ENCODE measurements at regions not wholly inside any gene's neighbourhood (a gene's known extent, or its start where the extent isn't known, plus 50 kb on each side); places are given as distances from the start of the nearest gene placed in this dataset.

DNA sequence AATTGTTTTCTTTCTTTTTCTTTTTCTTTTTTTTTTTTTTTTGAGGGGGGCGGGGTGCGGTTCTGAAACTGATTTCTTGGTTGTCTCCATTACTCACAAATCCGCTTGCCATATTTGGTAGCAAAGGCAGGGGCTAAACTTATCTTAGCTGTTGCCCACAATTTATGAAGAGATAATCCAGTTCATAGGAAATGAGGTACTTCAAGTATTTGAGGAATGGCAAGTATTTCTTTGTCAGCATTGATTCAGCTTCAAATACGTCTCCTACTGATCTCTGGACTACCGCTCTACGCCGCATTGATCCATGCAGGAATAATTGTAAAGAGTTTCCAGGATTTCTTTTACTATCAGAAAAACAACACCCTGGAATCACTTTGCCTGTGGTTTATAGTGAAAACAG is 289.2 kb upstream of the DPYD start:
- DNase-seq (ENCODE audit: low read depth in 2 of 2) = peak in 1 of 2 donors; percentile 92

DNA sequence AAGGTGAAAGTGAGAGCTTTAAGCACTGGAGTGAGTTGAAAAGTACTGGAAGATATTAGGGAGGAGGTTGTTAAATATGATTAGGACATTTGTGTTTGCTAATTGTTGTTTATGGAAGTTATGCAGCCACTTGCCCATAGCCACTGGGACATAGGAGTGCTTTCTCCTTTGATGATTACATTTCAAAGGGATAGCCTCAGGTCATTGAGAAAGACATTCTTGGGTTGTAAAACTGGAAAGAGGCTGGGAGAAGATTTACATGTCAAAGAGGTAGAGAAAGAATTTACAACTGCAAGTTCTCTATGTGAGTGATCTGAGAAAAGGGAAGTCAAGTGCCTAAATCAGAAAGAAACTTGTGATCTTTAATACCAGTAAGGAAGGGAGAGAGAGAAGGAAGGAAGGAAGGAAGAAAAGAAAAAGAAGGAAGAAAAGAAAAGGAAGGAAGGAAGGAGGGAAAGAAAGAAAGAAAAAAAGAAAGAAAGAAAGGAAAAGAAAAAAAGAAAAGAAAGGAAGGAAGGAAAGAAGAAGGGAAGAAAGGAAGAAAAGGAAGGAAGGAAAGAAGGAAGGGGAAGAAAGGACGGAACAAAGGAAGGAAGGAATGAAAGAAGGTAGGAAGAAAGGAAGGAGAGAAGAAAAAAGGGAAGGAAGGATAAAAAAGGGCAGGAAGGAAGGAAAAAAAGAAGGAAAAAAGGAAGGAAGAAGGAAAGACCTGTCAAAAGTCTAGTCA is 284.6 kb upstream of the DPYD start:
- no peak for DNase-seq (ENCODE audit: low read depth in 2 of 2)

DNA sequence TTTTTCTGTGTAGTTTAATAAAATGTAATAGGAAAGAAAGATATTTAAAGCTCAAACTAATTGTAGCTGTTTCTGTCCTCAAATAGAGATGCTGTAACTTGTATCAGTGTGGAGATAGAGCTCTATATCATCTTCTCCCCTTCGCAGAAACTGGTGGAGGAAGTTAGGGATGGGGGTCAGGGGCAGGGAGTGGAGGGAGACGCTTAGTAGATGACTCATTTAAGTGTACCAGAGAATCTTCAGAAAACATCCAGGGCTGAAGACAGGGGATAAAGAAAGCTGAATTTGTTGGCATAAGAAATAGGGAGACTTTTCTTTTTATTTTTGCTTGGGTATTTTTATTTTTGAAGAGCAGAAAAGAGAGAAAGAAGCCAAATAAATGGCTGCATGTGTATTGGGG is 282.6 kb upstream of the DPYD start:
- peak in 1 of 2 donors; percentile 25 for DNase-seq (ENCODE audit: low read depth in 2 of 2)

DNA sequence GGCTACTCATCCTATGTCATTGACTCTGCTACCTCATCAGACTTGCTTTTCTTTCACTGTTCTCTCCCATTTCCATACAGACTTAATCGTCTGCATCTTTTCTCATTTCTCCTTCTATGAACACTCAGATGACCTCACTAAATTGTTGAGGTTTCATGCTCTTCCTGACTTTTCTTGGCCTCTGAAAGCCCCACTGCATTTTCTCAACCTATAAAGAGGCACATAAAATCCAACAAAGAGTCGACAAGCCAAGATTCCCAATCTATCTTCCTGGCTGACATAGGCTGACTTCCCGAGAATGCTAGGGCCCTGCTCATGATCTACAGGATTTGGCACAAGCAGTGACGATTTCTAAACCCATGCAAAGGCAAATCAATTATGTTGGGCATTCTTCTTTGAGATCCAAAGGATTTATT is 280.8 kb upstream of the DPYD start:
- DNase-seq (ENCODE audit: low read depth in 2 of 2) = peak in 1 of 2 donors; percentile 81

DNA sequence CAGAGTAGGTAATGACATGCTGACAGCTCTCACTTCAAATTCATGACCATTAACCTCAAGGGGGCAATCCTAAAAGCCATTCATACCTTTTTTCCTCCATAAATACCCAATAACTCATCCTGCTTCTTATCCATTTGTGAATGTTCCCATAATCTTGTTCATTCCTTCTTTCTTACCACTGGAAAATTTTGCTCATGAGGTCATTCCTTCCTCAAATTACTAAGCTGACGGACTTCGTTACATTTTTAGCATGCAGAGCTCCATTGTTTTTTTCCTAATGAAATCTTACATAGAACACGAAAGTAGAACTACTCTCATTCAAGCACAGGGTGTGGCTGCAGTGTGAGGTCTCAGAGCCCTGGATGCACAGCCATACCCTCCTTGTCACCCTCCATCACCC is 276.5 kb upstream of the DPYD start:
- DNase-seq (ENCODE audit: low read depth in 2 of 2) = no peak

DNA sequence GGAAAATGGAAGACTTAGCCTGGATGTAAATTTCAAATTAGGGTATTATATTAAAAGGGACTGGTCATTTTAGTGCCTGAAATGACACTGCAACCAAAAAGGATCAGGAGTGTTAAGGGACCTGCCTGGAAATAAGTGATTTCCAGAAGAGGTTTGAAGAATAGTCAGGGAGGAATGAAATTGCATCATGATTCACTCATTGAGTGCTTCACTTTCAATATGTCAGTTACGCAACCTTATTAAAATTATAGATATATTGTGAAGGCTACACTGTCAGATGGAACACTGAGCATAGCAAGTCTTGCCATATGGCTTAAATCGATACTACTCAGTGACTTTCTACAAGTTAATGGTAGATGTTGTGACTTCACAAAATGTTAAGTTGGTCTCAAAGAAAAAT is 275.2 kb upstream of the DPYD start:
- no peak for DNase-seq (ENCODE audit: low read depth in 2 of 2)

DNA sequence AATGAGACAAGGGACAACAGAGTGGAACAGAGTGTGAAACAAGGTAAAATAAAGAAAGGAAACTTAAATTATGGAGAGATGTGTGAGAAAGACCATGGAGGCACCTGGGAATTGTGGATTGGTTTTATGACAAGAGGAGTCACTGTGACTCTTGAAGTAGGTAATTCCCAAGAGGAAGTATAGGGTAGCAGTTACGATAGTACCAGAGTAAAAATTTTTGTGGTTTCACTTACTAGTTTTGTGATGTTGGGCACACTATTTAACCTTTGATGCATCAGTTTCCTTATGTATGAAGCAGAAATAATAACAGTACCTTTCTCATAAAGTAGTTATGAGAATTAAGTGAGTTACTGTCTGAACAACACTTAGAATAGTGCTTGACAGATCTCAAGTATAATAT is 267.9 kb upstream of the DPYD start:
- no peak for DNase-seq (ENCODE audit: low read depth in 2 of 2)

DNA sequence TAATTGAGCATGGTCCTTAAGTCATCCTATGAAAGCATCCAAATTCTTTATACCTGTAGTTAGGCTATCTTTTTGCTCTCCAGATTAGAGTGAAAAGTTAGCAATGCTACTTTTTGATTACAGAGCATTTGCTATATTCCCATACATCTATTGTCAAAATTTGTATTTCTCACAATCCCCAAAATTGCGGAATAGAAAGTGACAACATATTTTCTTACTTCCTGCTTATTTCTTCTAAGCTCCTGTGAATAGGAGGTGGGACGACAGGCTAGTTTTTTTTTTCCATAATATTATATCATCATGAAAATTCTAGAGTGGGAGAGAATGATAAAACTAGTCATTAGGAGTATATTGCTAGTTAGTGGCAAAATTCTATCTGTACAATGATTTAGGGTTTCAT is 264.0 kb upstream of the DPYD start:
- DNase-seq (ENCODE audit: low read depth in 2 of 2) = no peak

DNA sequence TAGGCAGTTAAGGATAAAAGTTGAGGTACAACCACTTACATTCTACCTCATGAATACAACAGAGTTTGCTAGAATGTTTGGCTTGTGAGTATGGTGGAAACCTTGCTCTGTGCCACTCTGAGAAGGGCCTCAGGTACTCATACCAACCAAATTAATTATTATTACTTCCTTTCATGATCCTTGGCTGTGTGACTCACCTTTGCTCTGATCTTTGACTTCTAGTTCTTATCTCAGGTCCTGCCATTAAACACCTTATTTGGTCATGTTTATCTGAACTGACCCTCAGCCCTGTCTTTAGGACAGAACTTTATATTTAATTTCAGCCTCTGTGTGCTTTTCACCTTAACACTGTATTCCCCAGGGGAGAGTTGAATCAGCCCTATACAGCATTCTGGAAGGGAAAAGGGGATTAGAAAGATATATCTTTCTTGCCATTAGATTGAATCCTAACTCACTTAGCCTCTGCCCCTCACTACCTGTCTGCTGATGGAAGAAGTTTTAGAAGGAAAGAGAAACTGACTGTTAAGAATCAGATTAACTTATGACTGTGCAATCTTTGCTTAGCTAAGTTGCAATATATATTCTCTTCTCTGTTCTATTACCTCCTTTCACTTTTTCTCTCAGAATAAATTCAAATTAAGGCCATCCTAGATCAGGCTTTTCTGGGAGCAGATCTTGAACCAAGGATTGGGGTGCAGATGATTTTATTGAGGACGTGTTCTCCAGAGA is 260.4 kb upstream of the DPYD start:
- no peak for DNase-seq (ENCODE audit: low read depth in 2 of 2)

DNA sequence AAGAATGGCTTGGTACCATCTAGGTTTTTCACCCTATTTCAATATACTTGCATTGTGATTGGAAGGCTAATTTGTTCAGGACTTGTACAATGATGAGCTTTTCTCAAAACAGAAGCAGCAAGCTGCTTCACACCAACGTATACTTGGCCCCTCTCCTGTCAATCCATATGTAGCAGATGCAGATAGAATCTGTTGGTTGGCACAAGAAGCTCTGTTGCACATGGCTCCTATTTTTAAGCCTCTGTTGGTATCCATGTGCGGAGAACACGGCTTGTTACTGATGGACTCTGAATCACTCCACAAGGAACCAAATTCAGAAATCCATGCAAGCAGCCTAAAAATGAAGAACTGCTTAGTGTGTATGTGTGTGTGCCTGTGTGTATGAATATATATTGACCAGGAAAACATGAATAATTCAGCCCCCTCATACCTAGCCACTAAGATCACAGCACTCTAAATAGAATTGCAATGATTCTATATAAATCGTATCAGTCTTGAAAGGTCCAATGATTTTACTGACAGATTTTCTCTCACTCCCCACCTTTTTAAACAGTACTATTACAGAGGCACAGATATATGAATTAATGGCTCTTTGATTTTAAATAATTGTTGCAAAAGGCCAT is 258.4 kb upstream of the DPYD start:
- DNase-seq (ENCODE audit: low read depth in 2 of 2) = no peak

DNA sequence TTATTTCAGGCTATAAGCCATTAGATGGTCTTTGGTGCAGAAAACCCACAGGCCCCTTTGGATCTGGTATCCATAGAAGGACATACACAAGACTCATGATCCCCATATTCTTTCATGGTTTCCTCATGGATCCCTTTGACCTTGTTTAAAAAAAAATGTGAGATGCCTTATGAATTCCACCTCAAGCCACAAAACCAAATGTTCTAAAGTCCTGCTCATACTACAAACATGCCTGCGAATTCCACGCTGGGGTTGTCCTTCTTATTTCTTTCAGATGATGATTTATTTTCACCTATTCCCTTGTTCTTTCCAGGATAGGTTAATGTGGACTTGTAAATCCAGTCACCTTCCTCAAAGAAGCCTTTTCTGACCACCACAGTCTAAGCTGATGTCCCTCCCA is 256.9 kb upstream of the DPYD start:
- no peak for DNase-seq (ENCODE audit: low read depth in 2 of 2)

DNA sequence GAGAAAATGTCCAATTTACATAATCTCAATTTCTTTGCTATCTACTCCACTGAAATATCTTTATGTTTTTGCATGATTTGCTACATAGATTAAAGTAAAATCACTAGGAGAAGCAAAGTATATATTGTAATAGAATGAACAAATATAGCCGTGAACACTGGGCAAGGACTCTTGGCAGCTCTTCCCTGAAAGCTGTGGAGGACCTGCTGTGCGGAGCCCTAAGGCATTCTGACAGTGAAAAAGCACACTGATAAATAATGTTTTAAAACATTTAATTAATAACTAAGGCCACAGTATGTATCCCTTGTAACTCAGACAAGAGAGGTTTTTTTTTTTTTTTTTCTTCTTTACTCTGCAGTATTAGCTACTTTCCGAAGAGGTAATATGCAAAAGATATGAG is 256.1 kb upstream of the DPYD start:
- no peak for DNase-seq (ENCODE audit: low read depth in 2 of 2)

DNA sequence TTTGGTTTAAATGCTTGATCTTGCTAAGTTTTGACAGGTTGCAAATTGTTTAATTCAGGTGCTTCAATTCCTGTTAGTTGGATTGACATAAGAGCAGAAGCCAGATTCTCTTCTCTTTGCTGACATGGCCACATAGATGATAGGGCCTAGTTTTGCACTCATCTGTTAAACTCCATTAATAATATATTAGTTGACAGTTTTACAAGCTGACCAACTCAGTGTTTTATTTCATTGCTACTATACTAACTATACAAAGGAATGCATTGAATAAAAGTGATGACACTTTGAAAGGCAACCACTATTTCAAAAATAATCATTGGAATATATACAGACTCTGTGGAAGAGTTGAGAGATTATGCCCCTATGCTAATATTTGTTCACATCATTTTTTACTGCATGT is 255.6 kb upstream of the DPYD start:
- DNase-seq (ENCODE audit: low read depth in 2 of 2) = no peak

DNA sequence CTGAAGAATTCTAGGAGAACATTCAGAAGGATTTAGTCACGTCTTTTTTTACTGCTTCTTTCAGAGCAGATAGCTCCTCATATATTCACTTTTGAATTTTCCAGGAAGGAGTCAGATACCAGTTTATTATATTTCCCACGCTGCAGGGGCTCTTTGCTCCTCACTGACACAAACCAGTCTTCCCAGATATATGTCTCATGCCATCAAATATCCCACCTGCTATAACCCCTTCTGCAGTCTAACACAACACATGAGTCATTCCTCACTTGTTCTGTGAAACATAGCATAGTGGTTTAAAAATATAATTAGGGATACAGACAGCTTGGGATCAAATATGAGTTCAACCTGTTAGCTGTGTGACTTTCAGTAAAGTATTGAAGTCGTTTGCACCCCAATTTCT is 251.7 kb upstream of the DPYD start:
- no peak for DNase-seq (ENCODE audit: low read depth in 2 of 2)

DNA sequence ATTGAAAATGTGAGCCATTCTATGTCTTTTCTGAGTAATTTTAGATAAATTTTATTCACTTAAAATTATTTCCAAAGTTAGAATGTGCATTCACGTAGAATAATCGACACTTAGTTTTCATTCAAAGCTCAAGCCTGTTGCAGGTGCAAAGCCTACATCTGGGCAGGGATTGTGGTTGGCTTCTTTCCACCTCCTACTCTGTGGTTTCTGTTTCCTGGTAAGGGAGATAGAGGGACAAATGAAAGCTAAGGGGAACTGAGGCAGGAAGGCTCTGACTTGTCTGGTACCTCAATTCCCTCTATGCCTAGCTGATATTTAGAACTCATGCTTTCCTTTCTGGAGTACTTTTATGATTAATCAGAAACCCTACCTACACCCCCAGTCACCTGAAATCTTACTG is 251.2 kb upstream of the DPYD start:
- DNase-seq (ENCODE audit: low read depth in 2 of 2) = no peak

DNA sequence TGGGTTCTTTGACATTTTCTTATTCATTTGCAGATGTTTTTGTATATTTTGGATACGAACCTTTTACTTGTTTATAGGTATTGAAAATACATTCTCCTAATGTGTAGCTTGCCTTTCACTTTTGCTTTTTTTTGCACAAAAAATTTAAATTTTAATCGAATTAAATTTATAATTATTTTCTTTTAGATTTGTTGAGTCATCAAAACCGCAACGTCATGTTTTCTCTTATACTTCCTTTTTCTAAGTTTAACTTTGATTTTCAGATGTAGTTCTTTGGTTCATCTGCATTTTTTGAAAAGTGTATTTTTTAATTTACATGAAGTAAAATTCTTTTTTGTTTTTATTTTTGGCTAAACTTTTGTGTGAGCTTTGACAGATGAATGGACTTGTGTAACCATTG is 243.7 kb upstream of the DPYD start:
- no peak for DNase-seq (ENCODE audit: low read depth in 2 of 2)

DNA sequence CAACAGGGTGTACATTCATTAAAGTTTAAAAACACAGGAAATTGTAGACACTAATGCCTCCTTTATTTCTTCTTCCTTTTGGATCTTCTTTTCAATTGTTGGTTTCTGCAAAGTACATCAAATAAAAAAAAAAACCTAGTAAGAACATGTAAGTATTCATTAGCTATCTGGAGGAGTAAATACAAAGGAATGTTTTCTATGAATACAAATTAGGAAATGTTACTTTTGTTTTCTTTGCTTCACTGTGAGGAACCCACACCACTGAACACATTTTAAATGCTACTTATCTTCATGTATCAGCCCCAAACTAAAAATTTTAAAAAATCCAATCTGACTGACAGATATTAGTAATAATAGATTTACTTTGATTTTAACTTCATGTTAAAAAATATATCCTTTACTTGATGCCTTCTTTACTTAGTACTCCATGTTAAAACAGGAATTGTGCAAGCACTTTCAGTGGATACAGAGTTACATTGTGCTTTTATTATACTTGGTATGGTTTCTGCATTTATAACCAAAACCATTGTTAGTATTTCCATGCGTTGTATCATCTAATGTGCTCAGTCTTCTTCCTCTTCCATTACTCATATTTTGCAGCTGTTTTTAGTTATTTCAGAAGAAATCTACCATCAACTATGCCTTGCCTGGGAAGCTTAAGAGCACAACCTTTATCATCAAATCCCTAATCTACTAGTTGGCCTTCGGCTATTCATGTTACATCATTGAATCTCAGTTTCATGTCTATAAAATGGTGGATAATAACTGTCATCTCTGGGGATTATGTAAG is 236.9 kb upstream of the DPYD start:
- DNase-seq (ENCODE audit: low read depth in 2 of 2) = no peak

DNA sequence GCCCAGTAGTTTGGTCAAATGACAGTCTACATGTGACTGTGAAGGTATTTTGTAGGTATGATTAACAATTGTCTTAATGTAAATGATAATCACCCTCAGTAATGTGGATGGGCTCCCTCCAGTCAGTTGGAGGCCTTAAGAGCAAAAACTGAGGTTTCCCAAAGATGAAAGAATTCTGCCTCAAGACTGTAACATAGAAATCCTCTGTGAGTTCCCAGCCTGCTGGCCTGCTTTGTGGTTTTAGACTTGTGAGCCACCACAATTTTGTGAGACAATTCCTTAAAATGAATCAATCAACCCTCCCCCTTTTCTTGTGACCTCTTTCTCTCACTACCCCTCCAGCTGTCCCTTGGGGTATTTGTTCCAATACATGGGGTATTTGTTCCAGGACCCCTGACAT is 226.4 kb upstream of the DPYD start:
- no peak for DNase-seq (ENCODE audit: low read depth in 2 of 2)

DNA sequence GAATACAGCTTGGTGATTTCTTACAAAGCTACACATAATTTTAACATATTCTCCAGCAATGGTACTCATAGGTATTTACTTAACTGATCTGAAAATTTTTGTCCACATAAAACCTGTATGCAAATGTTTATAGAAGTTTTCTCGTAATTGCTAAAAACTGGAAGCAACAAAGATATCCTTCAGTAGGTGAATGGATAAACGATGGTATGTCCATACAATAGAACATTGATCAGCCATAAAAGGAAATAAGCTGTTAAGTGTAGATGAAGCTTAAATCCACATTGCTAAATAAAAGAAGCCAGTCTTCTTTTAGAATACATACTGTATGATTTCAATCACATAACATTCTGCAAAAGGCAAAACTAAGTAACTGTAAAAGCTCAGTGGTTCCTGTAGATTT is 224.8 kb upstream of the DPYD start:
- DNase-seq (ENCODE audit: low read depth in 2 of 2) = no peak

DNA sequence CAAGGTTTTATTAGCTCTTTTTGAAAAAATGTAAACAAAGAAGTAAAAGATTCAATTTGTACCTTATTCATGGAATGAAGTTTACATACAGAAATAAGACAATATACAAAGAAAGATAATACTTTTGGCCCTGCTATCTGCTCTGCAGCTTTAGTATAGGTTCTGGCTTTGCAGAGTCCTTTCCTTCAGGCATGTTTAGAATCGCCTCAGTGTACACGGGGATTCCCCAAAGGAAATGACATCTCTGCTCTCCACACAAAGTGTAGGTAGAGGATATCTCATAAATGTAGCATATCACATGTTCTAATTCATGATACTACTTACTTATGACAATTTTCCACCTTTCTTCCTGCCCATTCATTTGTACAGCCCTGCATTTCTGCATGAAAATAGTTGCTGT is 222.6 kb upstream of the DPYD start:
- peak in 1 of 2 donors; percentile 39 for DNase-seq (ENCODE audit: low read depth in 2 of 2)

DNA sequence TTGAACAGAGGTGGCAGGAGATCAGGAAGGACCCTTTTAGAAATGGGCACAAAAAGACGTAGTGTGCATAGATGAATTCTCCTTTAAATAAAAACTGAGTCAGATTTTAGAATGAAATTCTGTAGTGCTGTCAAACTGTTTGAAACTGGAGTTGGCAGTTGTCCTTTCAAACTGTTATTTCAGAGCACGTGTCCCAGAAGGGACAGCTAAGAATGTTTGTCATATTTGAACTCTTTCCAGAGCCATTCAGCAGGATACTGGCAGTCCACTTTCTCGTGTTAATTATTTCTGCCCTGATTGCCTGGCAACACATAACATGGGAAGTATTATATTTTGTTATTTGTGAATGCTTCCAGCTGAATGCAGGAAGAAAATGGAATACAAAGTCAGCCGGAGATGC is 212.3 kb upstream of the DPYD start:
- peak in 1 of 2 donors; percentile 58 for DNase-seq (ENCODE audit: low read depth in 2 of 2)

DNA sequence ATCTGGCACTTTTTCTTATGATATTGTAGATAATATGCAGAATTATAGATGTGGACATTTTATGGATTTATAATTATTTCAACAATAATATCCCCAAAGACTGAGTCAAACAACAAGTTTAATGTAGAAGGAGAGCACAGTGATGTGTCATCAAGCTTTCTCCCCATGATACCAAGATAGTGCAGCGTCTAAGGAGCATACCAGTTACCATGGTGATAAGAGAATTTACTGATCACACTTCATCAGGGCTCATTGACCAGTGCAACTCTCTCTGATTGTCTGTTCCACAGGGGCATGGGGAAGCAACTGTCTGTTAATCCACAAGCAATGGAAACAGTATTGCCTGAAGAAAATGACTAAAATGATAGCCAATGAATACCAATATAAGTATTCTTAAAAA is 209.6 kb upstream of the DPYD start:
- no peak for DNase-seq (ENCODE audit: low read depth in 2 of 2)
